ENCODE measurements at regions not wholly inside any gene's neighbourhood (a gene's known extent, or its start where the extent isn't known, plus 50 kb on each side); places are given as distances from the start of the nearest gene placed in this dataset.
A peak's percentile ranks its signal among the peaks of the same experiment; 100 is the strongest.

DNA sequence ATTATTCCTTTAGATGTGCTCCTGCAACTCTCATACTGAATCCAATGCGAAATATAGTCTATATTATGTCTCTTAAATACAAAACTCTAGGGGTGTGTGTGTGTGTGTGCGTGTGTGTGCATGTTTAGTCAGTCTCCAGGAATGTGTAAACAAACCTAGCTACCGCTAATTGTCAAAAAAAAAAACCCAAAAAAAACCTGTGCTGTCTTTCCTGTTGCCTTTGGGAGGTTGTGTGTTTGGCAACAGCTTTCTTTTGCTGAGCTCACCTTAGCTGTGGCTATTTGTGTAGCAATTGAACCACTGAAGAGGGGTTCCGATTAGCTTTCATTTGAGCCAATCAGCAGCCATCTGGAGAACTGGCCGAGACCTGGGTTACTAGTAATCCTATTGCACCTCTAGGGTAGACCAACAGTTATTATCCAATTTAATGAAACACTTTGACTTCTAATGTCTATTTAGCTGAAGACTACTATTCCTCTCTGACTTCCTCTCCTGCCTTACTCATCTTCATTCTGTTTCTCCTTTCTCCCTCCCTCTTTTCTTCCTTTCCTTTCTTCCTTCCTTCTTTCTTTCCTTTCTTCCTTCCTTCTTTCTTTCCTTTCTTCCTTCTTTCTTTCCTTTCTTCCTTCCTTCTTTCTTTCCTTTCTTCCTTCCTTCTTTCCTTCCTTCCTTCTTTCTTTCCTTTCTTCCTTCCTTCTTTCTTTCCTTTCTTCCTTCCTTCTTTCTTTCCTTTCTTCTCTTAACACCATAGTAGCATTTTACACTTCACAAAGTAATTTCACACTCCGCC, 471.1 kb downstream of the GBA3 start:
- Histone ChIP-seq H3K9me3 (ENCODE audit: control insufficient read depth, insufficient read depth, low read length) (no peaks in the 10 kb centered on the region), H3K4me3 (ENCODE audit: low read length) (no peak overlapping the region), H3K27me3 (ENCODE audit: control insufficient read depth, insufficient read depth, low read length) (no peaks in the 10 kb centered on the region), H3K4me1 (ENCODE audit: control insufficient read depth, insufficient read depth, low read length) (no peaks in the 10 kb centered on the region; the same call in 1 of the 2 replicates), H3K27ac (ENCODE audit: low read length) (no peak overlapping the region), H3K36me3 (ENCODE audit: control insufficient read depth, insufficient read depth, low read length) (no peaks in the 10 kb centered on the region)
- no peak for DNase-seq (ENCODE audit: low read depth, low spot score)
- 100% methylated on average over 1 of the region's 6 CpGs for WGBS (ENCODE audit: insufficient coverage, insufficient read length)

DNA sequence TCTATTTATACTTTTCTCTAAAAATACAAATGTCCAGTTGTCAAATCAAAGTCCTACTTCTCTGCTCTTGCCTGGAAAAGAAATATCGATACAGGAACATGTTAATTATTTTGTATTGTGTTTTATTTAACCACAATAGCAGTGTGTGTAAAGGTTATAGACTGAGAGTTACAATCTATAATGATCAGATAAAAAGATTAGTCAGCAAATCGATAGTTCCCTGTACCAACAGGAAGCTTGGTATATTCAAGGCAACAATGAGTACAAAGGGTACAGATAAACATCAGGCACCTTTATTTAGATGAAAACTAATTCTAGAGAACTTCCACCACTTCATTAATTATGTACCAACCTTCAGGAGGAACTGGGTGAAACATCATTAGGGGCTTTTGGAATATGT, 469.5 kb downstream of the GBA3 start:
- no peaks in the 10 kb centered on the region for H3K27me3 ChIP-seq (ENCODE audit: control insufficient read depth, insufficient read depth, low read length)
- no CpG with 5 or more reads among the region's 2 CpGs for WGBS (ENCODE audit: insufficient coverage, insufficient read length)

DNA sequence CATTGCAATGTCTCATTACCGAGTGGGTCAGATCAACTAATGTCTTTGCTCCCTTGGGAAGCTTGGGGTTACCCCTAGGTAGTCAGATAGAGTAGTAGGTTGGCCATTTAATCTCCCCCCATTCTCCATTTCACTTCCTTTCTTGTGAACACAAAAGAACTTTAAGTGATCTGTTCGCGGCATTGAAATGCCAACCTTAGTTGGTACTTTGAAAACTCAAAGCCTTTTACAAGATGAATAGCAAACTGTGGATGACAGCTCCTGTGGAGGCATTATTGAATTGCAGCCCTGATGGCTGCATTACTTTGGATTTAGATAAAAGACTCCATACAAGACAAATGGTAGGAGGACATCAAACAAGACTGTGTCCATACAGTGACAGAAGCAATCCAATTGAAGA, 469.1 kb downstream of the GBA3 start:
- WGBS (ENCODE audit: insufficient coverage, insufficient read length), result no CpG with 5 or more reads among the region's 3 CpGs
- Histone ChIP-seq H3K4me1 (ENCODE audit: control insufficient read depth, insufficient read depth, low read length) (no peaks in the 10 kb centered on the region; the same call in 1 of the 2 replicates), H3K27ac (ENCODE audit: low read length) (no peak overlapping the region), H3K4me3 (ENCODE audit: low read length) (no peak overlapping the region), H3K27me3 (ENCODE audit: control insufficient read depth, insufficient read depth, low read length) (no peaks in the 10 kb centered on the region), H3K36me3 (ENCODE audit: control insufficient read depth, insufficient read depth, low read length) (no peaks in the 10 kb centered on the region), H3K9me3 (ENCODE audit: control insufficient read depth, insufficient read depth, low read length) (no peaks in the 10 kb centered on the region)
- DNase-seq (ENCODE audit: low read depth, low spot score), result no peak

More for the DNA sequence above, 469.5 kb downstream of the GBA3 start:
- Histone ChIP-seq H3K9me3 (ENCODE audit: control insufficient read depth, insufficient read depth, low read length) (no peaks in the 10 kb centered on the region), H3K4me1 (ENCODE audit: control insufficient read depth, insufficient read depth, low read length) (no peaks in the 10 kb centered on the region; the same call in 1 of the 2 replicates), H3K36me3 (ENCODE audit: control insufficient read depth, insufficient read depth, low read length) (no peaks in the 10 kb centered on the region), H3K27ac (ENCODE audit: low read length) (no peak overlapping the region), H3K4me3 (ENCODE audit: low read length) (no peak overlapping the region)
- DNase-seq (ENCODE audit: low read depth, low spot score), result no peak

DNA sequence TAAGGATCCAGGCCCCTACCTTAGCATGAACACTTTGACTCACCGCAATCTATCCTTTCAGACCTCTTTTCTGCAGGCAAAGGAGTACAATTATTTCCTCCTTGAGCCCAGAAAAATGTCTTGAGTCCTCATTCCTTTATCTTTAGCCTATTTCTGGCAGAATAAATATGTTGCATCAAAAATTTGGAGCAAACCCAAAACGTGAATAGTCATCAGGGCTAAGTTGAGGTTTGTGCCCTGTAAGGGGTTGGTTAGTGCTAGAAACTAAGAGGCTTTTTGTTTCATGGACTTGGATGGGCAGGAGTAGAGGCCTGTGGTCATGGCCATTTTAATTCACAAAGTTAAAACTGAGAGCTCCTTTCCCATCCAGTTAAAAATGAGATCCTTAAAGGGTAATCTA, 460.3 kb downstream of the GBA3 start:
- H3K27ac ChIP-seq (ENCODE audit: low read length), result no peak overlapping the region
- no peaks in the 10 kb centered on the region for H3K36me3 ChIP-seq (ENCODE audit: control insufficient read depth, insufficient read depth, low read length)
- H3K4me3 ChIP-seq (ENCODE audit: low read length), result no peak overlapping the region
- no peaks in the 10 kb centered on the region for H3K9me3 ChIP-seq (ENCODE audit: control insufficient read depth, insufficient read depth, low read length)
- H3K27me3 ChIP-seq (ENCODE audit: control insufficient read depth, insufficient read depth, low read length), result no peaks in the 10 kb centered on the region
- WGBS (ENCODE audit: insufficient coverage, insufficient read length), result no CpG with 5 or more reads among the region's 2 CpGs
- H3K4me1 ChIP-seq (ENCODE audit: control insufficient read depth, insufficient read depth, low read length), result no peaks in the 10 kb centered on the region
- no peak for DNase-seq (ENCODE audit: low read depth, low spot score)

DNA sequence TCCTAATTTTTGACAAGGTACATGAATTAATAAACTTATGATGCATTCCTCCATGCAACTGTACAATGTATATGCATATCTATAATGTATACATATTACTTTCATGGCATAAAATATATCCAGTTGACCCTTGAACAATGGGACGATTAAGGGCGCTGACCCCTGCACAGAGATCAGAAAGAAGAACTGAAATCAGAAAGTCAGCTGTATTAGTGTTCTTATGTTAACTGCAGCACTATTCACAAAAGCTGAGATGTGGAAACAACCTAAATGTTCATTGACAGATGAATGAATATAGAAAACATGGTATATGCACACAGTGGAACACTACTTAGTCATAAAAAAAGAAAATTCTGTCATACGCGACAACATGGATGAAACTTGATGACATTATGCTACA, 457.1 kb downstream of the GBA3 start:
- no CpG with 5 or more reads among the region's 4 CpGs for WGBS (ENCODE audit: insufficient coverage, insufficient read length)
- Histone ChIP-seq H3K36me3 (ENCODE audit: control insufficient read depth, insufficient read depth, low read length) (no peaks in the 10 kb centered on the region), H3K4me3 (ENCODE audit: low read length) (no peak overlapping the region), H3K27me3 (ENCODE audit: control insufficient read depth, insufficient read depth, low read length) (no peaks in the 10 kb centered on the region), H3K27ac (ENCODE audit: low read length) (no peak overlapping the region), H3K4me1 (ENCODE audit: control insufficient read depth, insufficient read depth, low read length) (no peaks in the 10 kb centered on the region), H3K9me3 (ENCODE audit: control insufficient read depth, insufficient read depth, low read length) (no peaks in the 10 kb centered on the region)
- no peak for DNase-seq (ENCODE audit: low read depth, low spot score)

DNA sequence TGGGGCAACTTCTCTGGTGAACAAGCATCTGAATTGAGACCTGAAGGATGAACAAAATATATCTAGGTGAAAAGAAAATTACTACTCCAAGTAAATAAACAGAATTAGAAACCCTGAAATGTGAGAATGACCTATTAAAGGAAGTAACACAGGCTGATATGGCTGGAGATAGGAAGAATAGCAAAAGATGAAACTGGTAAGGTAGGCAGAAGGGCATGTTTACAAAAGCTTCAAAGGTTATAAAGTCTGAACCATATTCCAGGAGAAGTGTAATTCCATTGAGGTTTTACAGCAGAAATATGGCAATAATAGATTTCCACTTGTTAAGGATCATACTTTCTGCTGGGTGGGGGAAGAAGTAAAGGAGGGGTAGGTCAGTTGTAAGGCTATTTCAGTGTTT, 452.0 kb downstream of the GBA3 start:
- Histone ChIP-seq H3K4me3 (ENCODE audit: low read length) (no peak overlapping the region), H3K36me3 (ENCODE audit: control insufficient read depth, insufficient read depth, low read length) (no peaks in the 10 kb centered on the region), H3K9me3 (ENCODE audit: control insufficient read depth, insufficient read depth, low read length) (no peaks in the 10 kb centered on the region), H3K27me3 (ENCODE audit: control insufficient read depth, insufficient read depth, low read length) (no peaks in the 10 kb centered on the region), H3K4me1 (ENCODE audit: control insufficient read depth, insufficient read depth, low read length) (no peaks in the 10 kb centered on the region), H3K27ac (ENCODE audit: low read length) (no peak overlapping the region)
- no peak for DNase-seq (ENCODE audit: low read depth, low spot score)

DNA sequence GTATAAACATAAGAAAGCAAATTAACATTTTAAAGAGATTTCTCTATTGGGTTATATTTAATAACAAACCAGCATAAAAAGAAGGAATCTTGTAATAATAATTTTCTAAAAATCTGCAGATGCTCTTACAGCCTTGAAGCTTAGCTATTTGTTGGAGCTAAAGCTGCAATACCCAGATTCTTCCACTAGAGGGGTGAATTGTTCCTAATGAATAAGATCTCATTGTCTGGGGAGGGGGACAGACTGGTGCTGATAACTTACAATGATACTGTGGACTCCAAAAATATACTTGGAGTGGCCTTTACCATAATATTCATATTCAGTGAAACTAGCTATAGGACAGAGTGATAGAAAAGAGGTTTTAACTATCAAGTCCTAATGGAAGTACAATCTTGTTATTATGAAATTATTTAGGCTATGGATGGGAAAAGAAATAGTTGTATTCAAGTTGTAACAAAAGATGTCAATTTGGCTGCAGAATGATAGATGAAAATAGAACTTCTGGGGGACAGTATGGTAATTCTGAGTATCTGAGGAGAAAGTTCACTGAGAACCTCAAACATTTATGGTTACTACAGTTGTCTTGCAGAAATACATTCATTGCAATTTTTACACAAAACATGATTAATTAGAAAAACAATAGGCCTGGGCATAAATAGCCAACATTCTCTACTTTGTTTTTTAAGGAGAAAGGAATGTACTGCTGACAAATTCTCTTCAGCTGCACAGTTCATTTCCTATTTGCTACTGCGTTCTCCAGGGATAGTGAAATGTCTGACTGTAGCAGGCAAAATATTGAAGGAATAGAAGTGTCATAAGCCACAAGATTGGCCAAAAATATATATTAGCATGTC, 443.3 kb downstream of the GBA3 start:
- Histone ChIP-seq H3K27ac (ENCODE audit: low read length) (no peak overlapping the region), H3K4me1 (ENCODE audit: control insufficient read depth, insufficient read depth, low read length) (no peaks in the 10 kb centered on the region), H3K9me3 (ENCODE audit: control insufficient read depth, insufficient read depth, low read length) (no peaks in the 10 kb centered on the region), H3K36me3 (ENCODE audit: control insufficient read depth, insufficient read depth, low read length) (no peaks in the 10 kb centered on the region), H3K4me3 (ENCODE audit: low read length) (no peak overlapping the region), H3K27me3 (ENCODE audit: control insufficient read depth, insufficient read depth, low read length) (no peaks in the 10 kb centered on the region)
- WGBS (ENCODE audit: insufficient coverage, insufficient read length), result no CpG with 5 or more reads among the region's 1 CpG
- peak; percentile 68 for DNase-seq (ENCODE audit: low read depth, low spot score)

DNA sequence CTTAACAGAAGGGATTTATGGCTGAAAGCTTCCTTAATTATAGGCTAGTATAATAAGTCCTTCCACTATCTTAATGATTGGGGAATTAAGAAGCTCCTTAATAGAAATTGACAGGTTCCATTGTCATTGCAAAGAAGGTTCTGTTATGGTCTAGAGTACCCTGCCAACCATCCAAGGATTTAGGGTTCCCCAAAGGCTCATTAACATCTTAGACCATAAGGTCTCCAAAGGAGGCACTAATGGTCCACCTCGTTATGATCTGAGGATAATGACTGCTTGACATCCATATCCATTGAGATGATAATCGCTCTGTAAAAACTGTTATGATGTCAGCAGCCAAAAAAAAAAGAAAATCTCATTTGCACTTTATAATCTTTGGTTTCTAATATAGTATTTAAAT, 441.6 kb downstream of the GBA3 start:
- WGBS (ENCODE audit: insufficient coverage, insufficient read length), result no CpG with 5 or more reads among the region's 2 CpGs
- H3K9me3 ChIP-seq (ENCODE audit: control insufficient read depth, insufficient read depth, low read length), result no peaks in the 10 kb centered on the region
- H3K36me3 ChIP-seq (ENCODE audit: control insufficient read depth, insufficient read depth, low read length), result no peaks in the 10 kb centered on the region
- DNase-seq (ENCODE audit: low read depth, low spot score), result no peak
- H3K4me1 ChIP-seq (ENCODE audit: control insufficient read depth, insufficient read depth, low read length), result no peaks in the 10 kb centered on the region
- no peak overlapping the region for H3K4me3 ChIP-seq (ENCODE audit: low read length)
- no peak overlapping the region for H3K27ac ChIP-seq (ENCODE audit: low read length)
- no peaks in the 10 kb centered on the region for H3K27me3 ChIP-seq (ENCODE audit: control insufficient read depth, insufficient read depth, low read length)

DNA sequence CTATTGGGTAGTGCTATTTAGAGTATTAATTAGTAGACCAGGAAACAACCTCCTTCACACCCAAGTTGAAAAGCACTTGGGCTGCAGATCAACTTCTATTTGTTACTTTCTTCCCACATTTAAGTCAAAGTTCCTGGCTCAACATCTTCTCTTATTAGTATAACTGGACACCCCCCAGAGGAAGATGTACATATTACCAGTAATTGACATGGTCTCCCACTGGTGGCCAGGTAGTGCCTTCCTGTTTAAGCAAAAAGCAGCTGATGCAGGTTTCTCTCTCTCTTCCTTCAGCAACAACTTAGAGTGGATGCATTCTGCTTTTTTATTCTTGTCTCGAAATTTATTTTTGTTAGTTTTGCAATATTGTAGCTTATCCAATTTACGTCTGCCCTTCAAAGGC, 438.1 kb downstream of the GBA3 start:
- Histone ChIP-seq H3K4me1 (ENCODE audit: control insufficient read depth, insufficient read depth, low read length) (no peaks in the 10 kb centered on the region), H3K9me3 (ENCODE audit: control insufficient read depth, insufficient read depth, low read length) (no peaks in the 10 kb centered on the region), H3K4me3 (ENCODE audit: low read length) (no peak overlapping the region), H3K27me3 (ENCODE audit: control insufficient read depth, insufficient read depth, low read length) (no peaks in the 10 kb centered on the region), H3K36me3 (ENCODE audit: control insufficient read depth, insufficient read depth, low read length) (no peaks in the 10 kb centered on the region), H3K27ac (ENCODE audit: low read length) (no peak overlapping the region)
- no CpG with 5 or more reads among the region's 2 CpGs for WGBS (ENCODE audit: insufficient coverage, insufficient read length)
- DNase-seq (ENCODE audit: low read depth, low spot score), result no peak

DNA sequence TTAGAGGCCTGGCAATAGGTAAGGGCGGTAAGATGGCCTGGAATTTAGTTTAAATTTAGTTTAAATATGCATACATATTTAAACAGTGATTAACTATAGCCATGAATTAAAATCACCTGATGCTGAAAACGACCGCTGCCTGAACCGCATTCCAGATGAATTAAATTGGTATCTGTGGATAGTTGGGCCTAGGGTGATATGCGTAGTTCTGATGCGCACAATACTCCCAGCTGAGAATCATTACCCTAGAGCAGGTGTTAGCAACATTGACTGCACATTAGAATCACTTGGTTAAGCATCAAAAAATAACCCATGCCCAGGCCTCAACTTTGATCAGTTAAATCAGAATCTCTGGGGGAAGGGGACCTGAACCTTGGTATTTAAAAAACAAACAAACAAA, 432.4 kb downstream of the GBA3 start:
- Histone ChIP-seq H3K4me3 (ENCODE audit: low read length) (no peak overlapping the region), H3K27ac (ENCODE audit: low read length) (no peak overlapping the region), H3K9me3 (ENCODE audit: control insufficient read depth, insufficient read depth, low read length) (no peaks in the 10 kb centered on the region), H3K4me1 (ENCODE audit: control insufficient read depth, insufficient read depth, low read length) (no peaks in the 10 kb centered on the region), H3K36me3 (ENCODE audit: control insufficient read depth, insufficient read depth, low read length) (no peaks in the 10 kb centered on the region), H3K27me3 (ENCODE audit: control insufficient read depth, insufficient read depth, low read length) (no peaks in the 10 kb centered on the region)
- no CpG with 5 or more reads among the region's 6 CpGs for WGBS (ENCODE audit: insufficient coverage, insufficient read length)
- no peak for DNase-seq (ENCODE audit: low read depth, low spot score)

Measured in iPS DF 6.9 (cell line).